GM12872 (cell line): ENCODE measurements at regions not wholly inside any gene's neighbourhood (a gene's known extent, or its start where the extent isn't known, plus 50 kb on each side); places are given as distances from the start of the nearest gene placed in this dataset.

Experiments used
- TF ChIP-seq, protein P1 (sequence below): IDR thresholded peaks from 3 replicates; pipeline ENCODE4 v1.5.1; 2011; ENCODE audit warnings: low read depth, mild to moderate bottlenecking, low read length, moderate library complexity; ENCODE audit not compliant: insufficient read depth

DNA sequence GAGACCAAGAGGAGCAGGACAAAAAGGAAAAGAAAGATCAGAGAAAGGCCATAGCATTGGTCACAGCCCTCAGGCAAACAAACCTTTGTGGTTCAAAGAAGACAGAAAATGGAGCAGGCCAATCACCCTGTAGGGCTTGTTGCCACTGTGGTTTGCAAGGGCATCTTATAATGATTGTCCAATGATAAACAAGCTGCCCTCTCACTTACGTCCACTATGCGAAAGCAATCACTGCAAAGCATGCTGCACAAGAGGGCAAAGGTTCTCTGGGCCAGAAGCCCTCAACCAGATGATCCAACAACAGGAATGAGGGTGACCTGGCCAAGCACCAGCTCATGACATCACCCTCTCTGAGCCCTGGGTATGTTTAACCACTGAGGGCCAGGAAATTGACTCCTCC is 360.9 kb upstream of the HSFY2 start:
- TF ChIP-seq, protein P1, sequence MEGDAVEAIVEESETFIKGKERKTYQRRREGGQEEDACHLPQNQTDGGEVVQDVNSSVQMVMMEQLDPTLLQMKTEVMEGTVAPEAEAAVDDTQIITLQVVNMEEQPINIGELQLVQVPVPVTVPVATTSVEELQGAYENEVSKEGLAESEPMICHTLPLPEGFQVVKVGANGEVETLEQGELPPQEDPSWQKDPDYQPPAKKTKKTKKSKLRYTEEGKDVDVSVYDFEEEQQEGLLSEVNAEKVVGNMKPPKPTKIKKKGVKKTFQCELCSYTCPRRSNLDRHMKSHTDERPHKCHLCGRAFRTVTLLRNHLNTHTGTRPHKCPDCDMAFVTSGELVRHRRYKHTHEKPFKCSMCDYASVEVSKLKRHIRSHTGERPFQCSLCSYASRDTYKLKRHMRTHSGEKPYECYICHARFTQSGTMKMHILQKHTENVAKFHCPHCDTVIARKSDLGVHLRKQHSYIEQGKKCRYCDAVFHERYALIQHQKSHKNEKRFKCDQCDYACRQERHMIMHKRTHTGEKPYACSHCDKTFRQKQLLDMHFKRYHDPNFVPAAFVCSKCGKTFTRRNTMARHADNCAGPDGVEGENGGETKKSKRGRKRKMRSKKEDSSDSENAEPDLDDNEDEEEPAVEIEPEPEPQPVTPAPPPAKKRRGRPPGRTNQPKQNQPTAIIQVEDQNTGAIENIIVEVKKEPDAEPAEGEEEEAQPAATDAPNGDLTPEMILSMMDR: no peak

DNA sequence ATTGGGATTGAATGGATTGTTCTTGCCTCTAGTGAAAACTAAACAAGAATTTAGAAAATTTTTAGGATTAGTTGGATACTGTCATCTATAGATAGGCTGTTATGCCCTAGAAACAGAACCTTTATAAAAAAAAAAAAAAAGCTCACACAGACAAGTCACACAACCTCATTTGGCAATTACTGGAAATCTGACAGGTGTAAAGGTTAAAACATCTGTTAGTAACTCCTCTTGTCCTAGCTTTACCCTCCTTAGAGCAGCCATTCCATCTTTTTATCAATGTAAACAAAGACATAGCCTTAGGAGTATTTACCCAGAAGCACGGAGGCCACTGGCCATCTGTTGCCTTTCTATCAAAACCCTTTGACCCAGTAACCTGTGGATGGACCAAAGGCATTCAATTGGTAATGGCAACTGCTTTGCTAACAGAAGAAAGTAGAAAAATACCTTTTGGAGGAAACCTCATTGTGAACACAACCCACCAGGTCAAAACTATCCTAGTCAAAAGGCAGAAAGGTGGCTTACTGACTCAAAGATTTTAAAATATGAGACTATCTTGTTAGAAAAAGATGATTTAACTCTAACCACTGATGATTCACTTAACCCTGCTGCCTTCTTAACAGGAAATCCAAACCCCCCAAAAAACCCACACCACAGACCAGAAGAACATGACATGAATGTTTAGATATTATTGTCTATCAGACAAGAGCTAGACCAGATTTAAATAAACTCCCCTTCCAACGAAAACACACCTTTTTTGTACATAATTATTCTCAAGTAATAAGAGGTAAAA is 357.2 kb upstream of the HSFY2 start:
- TF ChIP-seq, protein P1: no peak

DNA sequence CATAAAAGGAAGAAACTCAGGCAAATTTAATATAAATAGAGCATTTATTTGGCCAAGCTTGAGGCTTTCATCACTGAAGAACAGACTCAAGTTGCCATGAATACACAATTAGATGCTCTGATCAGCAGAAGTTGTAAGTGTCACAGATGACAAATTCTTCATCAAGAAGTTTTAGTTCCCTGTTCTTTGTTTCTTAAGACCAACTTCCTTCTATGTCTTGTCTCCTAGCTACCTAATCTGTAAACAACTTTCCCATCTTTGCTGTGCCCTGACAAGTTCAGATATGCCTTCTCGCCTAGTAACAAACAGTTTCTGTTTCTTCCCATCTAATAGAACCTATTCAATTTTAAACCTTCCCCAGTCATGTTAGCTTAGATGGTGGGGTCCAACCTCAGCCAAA is 353.4 kb upstream of the HSFY2 start:
- TF ChIP-seq, protein P1: no peak

DNA sequence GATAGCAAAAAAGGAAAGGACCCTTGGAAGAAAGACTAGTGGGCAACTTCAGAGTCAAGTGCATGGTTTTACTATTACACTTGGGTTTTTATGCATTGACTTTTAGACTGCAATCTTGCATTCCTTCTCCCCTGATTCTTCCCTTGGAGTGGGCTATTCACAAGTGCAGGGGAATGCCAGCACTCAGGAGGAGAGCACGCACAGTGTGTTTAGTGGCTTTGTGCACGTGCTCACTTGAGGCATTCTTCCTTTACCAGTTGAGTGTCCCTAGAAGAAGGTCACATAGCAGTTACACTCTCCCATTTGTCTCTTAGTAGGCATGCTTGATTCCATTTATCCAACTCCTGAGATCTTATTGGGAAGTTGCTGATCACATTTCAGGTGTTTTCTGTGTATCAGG is 351.1 kb upstream of the HSFY2 start:
- TF ChIP-seq, protein P1: no peak

DNA sequence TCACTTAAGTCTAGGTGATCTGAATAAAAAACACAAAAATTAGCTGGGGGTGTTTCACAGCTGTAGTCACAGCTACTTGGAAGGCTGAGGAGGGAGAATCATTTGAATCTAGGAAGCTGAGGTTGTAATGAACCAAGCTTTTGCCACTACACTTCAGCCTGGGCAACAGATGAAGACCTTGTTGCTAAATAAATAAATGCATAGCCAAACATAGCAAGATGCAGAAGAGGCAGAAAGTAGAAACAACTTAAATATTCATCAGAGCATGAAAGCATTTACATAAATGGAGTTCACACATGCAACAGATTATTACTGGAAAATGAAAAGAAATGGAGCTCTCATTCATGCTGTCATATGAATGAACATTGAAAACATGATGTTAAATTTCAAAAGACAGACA is 348.9 kb upstream of the HSFY2 start:
- TF ChIP-seq, protein P1: no peak

DNA sequence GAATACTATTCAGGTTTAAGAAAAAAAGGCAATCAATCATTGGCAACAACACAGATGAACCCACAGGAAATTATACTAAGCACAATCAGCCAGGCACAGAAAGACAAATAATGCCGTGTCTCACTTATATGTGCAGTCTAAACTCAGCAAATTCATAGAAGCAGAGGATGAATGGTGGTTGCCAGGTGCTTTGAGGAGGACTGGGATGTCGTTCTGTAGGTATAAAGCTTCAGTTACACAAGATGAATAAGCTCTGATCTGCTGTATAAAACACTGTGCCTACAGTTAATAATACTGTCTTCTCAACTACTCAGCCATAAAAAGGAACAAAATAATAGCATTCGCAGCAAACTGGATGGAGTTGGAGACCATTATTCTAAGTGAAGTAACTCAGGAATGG is 324.8 kb upstream of the HSFY2 start:
- TF ChIP-seq, protein P1: no peak

DNA sequence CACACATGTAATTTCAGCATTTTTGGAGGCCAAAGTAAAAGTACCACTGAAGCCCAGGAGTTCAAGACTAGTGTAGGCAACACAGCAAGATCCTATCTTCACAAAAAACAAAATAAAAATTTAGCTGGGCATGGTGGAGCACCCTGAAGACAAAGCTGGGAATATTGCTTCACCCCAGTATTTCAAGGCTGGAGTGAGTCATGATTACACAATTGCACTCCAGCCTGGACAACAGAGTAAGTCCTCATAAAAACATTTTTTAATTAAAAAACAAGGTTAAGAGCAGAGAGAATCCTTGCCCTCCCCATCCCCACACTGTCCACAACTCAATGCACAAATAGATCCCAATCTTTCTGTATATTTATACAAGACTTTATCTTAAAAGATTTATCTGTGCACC is 321.9 kb upstream of the HSFY2 start:
- TF ChIP-seq, protein P1: no peak
